HEK293 (cell line): ENCODE measurements at regions not wholly inside any gene's neighbourhood (a gene's known extent, or its start where the extent isn't known, plus 50 kb on each side); places are given as distances from the start of the nearest gene placed in this dataset.

ENCODE experiments used
- MYNN ChIP-seq: fragments of 450-650 bp; formaldehyde crosslinking; IDR thresholded peaks from 2 replicates; pipeline ENCODE4 v1.5.1; 2016; ENCODE audit warnings: missing biosample characterization, missing genetic modification characterization, borderline replicate concordance
- SETDB1 ChIP-seq: IDR thresholded peaks from one replicate; pipeline ENCODE4 v1.6.1; 2017; ENCODE audit warnings: mild to moderate bottlenecking, low read length, moderate library complexity, mixed read lengths; ENCODE audit not compliant: insufficient read length
- TCF7L2 ChIP-seq: IDR thresholded peaks from 2 replicates; pipeline ENCODE4 v1.6.1; 2011; ENCODE audit warnings: low read depth, mild to moderate bottlenecking, inconsistent platforms, low read length, moderate library complexity, borderline replicate concordance
- ZBTB1 ChIP-seq: fragments of 450-650 bp; formaldehyde crosslinking; IDR thresholded peaks from 2 replicates; pipeline ENCODE4 v1.5.1; 2016; ENCODE audit warnings: missing biosample characterization, missing genetic modification characterization
- ZNF274 ChIP-seq, 2 experiments: fragments of 200-500 bp in 1 of 2; fragments of 450-650 bp in 1 of 2; sonication (Bioruptor generic) in 1 of 2; formaldehyde crosslinking in 1 of 2; IDR thresholded peaks; 2 replicates each; pipeline versions ENCODE4 v1.5.1 to v1.6.1; 2014 to 2016; ENCODE audit warnings: borderline replicate concordance in 1 of 2, inconsistent platforms in 1 of 2, low read length in 1 of 2, missing biosample characterization in 1 of 2, missing genetic modification characterization in 1 of 2
- TF ChIP-seq, protein P1 (sequence below): fragments of 450-650 bp; formaldehyde crosslinking; IDR thresholded peaks from 2 replicates; pipeline ENCODE4 v1.5.1; 2016; ENCODE audit warnings: missing biosample characterization, missing genetic modification characterization

DNA sequence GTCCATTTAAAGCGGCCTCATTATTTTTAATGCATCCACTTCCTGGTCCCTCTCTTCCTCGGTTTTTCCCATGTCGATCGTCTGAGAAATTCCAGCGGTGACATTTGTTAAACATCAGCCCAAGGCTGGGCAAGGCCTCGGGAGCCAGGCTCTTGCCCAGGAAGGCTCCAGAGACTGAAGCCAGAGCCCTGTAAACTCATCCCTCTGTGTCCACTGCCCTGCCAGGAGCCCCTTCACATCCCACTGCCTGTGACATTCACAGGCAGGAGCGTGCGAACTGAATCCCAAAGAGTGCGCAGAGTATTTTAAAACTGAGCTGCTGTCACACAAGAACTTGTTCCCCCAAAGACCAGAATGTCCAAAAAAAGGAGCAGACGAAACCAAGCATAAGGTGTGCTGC is 56.5 kb upstream of the ANO1 start:
- TF ChIP-seq, protein P1, sequence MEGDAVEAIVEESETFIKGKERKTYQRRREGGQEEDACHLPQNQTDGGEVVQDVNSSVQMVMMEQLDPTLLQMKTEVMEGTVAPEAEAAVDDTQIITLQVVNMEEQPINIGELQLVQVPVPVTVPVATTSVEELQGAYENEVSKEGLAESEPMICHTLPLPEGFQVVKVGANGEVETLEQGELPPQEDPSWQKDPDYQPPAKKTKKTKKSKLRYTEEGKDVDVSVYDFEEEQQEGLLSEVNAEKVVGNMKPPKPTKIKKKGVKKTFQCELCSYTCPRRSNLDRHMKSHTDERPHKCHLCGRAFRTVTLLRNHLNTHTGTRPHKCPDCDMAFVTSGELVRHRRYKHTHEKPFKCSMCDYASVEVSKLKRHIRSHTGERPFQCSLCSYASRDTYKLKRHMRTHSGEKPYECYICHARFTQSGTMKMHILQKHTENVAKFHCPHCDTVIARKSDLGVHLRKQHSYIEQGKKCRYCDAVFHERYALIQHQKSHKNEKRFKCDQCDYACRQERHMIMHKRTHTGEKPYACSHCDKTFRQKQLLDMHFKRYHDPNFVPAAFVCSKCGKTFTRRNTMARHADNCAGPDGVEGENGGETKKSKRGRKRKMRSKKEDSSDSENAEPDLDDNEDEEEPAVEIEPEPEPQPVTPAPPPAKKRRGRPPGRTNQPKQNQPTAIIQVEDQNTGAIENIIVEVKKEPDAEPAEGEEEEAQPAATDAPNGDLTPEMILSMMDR (tag by site-specific recombination): no peak
- TF ChIP-seq SETDB1 (no peak), TCF7L2 (no peak), ZNF274 (IDR thresholded peaks at IDR 0.05; ENCODE audit: low read length) (no peak), ZNF274 (tag by site-specific recombination; IDR thresholded peaks at IDR 0.05; ENCODE audit: borderline replicate concordance) (no peak), MYNN (tag by site-specific recombination) (no peak), ZBTB1 (tag by site-specific recombination) (no peak)
